ENCODE measurements at regions not wholly inside any gene's neighbourhood (a gene's known extent, or its start where the extent isn't known, plus 50 kb on each side); places are given as distances from the start of the nearest gene placed in this dataset.

GRCh38 chr3:86162521-86162920, 828.4 kb downstream of the VGLL3 start:
- DNase-seq, result no peak
- Mint-ChIP-seq H3K9me3 (peaks cover 0 to 29% (median 5%) of the 10 kb centered on the region in 5 donors), H3K4me3 (no peak overlapping the region), H3K4me1 (no peaks in the 10 kb centered on the region), H3K27ac (peak overlapping the region in 1 of 8 donors; percentile 80), H3K36me3 (peaks cover 0 to 2% (median 0%) of the 10 kb centered on the region in 3 donors), H3K27me3 (no peaks in the 10 kb centered on the region)
- ChIA-PET CTCF (no interaction called here), POLR2A (no interaction called here)
- no peaks in the 10 kb centered on the region for H3K36me3 ChIP-seq (ENCODE audit: insufficient read depth, low read length)
- H3K4me3 ChIP-seq (ENCODE audit: low read length), result no peak overlapping the region
- H3K9me3 ChIP-seq (ENCODE audit: low read length), result no peaks in the 10 kb centered on the region
- no peaks in the 10 kb centered on the region for H3K27me3 ChIP-seq (ENCODE audit: insufficient read depth, low read length, poor library complexity, severe bottlenecking)
- H3K27ac ChIP-seq (ENCODE audit: low read depth, low read length), result no peak overlapping the region
- H3K4me1 ChIP-seq (ENCODE audit: insufficient read depth, low read length), result no peaks in the 10 kb centered on the region

- Histone ChIP-seq H3K9me3 (ENCODE audit: low read length) (no peaks in the 10 kb centered on the region), H3K4me1 (ENCODE audit: insufficient read depth, low read length) (no peaks in the 10 kb centered on the region), H3K4me3 (ENCODE audit: low read length) (no peak overlapping the region), H3K36me3 (ENCODE audit: insufficient read depth, low read length) (no peaks in the 10 kb centered on the region), H3K27me3 (ENCODE audit: insufficient read depth, low read length, poor library complexity, severe bottlenecking) (no peaks in the 10 kb centered on the region), H3K27ac (ENCODE audit: low read depth, low read length) (no peak overlapping the region)
- no peak overlapping the region for H3K4me3 Mint-ChIP-seq
- POLR2A ChIA-PET, result no interaction called here
- H3K27ac Mint-ChIP-seq, result no peak overlapping the region
- CTCF ChIA-PET, result no interaction called here
- H3K27me3 Mint-ChIP-seq, result no peaks in the 10 kb centered on the region
- H3K4me1 Mint-ChIP-seq, result no peaks in the 10 kb centered on the region
- no peak for DNase-seq
- H3K9me3 Mint-ChIP-seq, result peaks cover 2 to 27% (median 5%) of the 10 kb centered on the region in 5 donors
- H3K36me3 Mint-ChIP-seq, result peaks cover 0 to 2% (median 0%) of the 10 kb centered on the region in 3 donors
These were observed 829.5 kb downstream of the VGLL3 start for GRCh38 chr3:86161493-86161892.

- no peaks in the 10 kb centered on the region for H3K36me3 ChIP-seq (ENCODE audit: insufficient read depth, low read length)
- H3K4me1 ChIP-seq (ENCODE audit: insufficient read depth, low read length), result no peaks in the 10 kb centered on the region
- H3K27ac ChIP-seq (ENCODE audit: low read depth, low read length), result no peak overlapping the region
- no peaks in the 10 kb centered on the region for H3K27me3 ChIP-seq (ENCODE audit: insufficient read depth, low read length, poor library complexity, severe bottlenecking)
- H3K9me3 ChIP-seq (ENCODE audit: low read length), result no peaks in the 10 kb centered on the region
- H3K9me3 Mint-ChIP-seq, result peaks cover 0 to 22% (median 4%) of the 10 kb centered on the region in 5 donors
- no peaks in the 10 kb centered on the region for H3K4me1 Mint-ChIP-seq
- CTCF ChIA-PET, result no interaction called here
- no peak overlapping the region for H3K4me3 ChIP-seq (ENCODE audit: low read length)
- no peak for DNase-seq
- no peak overlapping the region for H3K27ac Mint-ChIP-seq
- H3K4me3 Mint-ChIP-seq, result no peak overlapping the region
- H3K36me3 Mint-ChIP-seq, result no peaks in the 10 kb centered on the region
- POLR2A ChIA-PET, result no interaction called here
- peaks cover 0 to 1% of the 10 kb centered on the region in 2 donors for H3K27me3 Mint-ChIP-seq
These were observed 838.3 kb downstream of the VGLL3 start for GRCh38 chr3:86152620-86153019.

- H3K36me3 Mint-ChIP-seq, result no peaks in the 10 kb centered on the region
- no peaks in the 10 kb centered on the region for H3K27me3 ChIP-seq (ENCODE audit: insufficient read depth, low read length, poor library complexity, severe bottlenecking)
- ChIA-PET CTCF (no interaction called here), POLR2A (no interaction called here)
- no peaks in the 10 kb centered on the region for H3K9me3 ChIP-seq (ENCODE audit: low read length)
- no peak overlapping the region for H3K4me3 ChIP-seq (ENCODE audit: low read length)
- peaks cover 0 to 1% of the 10 kb centered on the region in 2 donors for H3K27me3 Mint-ChIP-seq
- no peak overlapping the region for H3K4me3 Mint-ChIP-seq
- H3K4me1 Mint-ChIP-seq, result no peaks in the 10 kb centered on the region
- no peaks in the 10 kb centered on the region for H3K36me3 ChIP-seq (ENCODE audit: insufficient read depth, low read length)
- H3K4me1 ChIP-seq (ENCODE audit: insufficient read depth, low read length), result no peaks in the 10 kb centered on the region
- H3K9me3 Mint-ChIP-seq, result peaks cover 6 to 30% (median 8%) of the 10 kb centered on the region in 5 donors
- H3K27ac ChIP-seq (ENCODE audit: low read depth, low read length), result no peak overlapping the region
- DNase-seq, result no peak
- H3K27ac Mint-ChIP-seq, result no peak overlapping the region
These were observed 841.9 kb downstream of the VGLL3 start for GRCh38 chr3:86149054-86149453.

- Histone ChIP-seq H3K36me3 (ENCODE audit: insufficient read depth, low read length) (no peaks in the 10 kb centered on the region), H3K9me3 (ENCODE audit: low read length) (no peaks in the 10 kb centered on the region), H3K27me3 (ENCODE audit: insufficient read depth, low read length, poor library complexity, severe bottlenecking) (no peaks in the 10 kb centered on the region), H3K4me3 (ENCODE audit: low read length) (no peak overlapping the region), H3K4me1 (ENCODE audit: insufficient read depth, low read length) (no peaks in the 10 kb centered on the region), H3K27ac (ENCODE audit: low read depth, low read length) (no peak overlapping the region)
- peaks cover 0 to 1% of the 10 kb centered on the region in 2 donors for H3K27me3 Mint-ChIP-seq
- no peaks in the 10 kb centered on the region for H3K36me3 Mint-ChIP-seq
- POLR2A ChIA-PET, result no interaction called here
- H3K4me1 Mint-ChIP-seq, result no peaks in the 10 kb centered on the region
- H3K4me3 Mint-ChIP-seq, result no peak overlapping the region
- no peak overlapping the region for H3K27ac Mint-ChIP-seq
- H3K9me3 Mint-ChIP-seq, result peaks cover 6 to 37% (median 8%) of the 10 kb centered on the region in 5 donors
- DNase-seq, result no peak
- CTCF ChIA-PET, result no interaction called here
These were observed 843.8 kb downstream of the VGLL3 start for GRCh38 chr3:86147119-86147518.

GRCh38 chr3:86126552-86126951, 864.4 kb downstream of the VGLL3 start:
- H3K27ac Mint-ChIP-seq, result no peak overlapping the region
- no peaks in the 10 kb centered on the region for H3K27me3 ChIP-seq (ENCODE audit: insufficient read depth, low read length, poor library complexity, severe bottlenecking)
- no peaks in the 10 kb centered on the region for H3K9me3 ChIP-seq (ENCODE audit: low read length)
- H3K36me3 ChIP-seq (ENCODE audit: insufficient read depth, low read length), result no peaks in the 10 kb centered on the region
- H3K9me3 Mint-ChIP-seq, result peaks cover 8 to 26% (median 9%) of the 10 kb centered on the region in 5 donors
- H3K4me1 ChIP-seq (ENCODE audit: insufficient read depth, low read length), result no peaks in the 10 kb centered on the region
- ChIA-PET CTCF (no interaction called here), POLR2A (no interaction called here)
- no peak for DNase-seq
- no peaks in the 10 kb centered on the region for H3K36me3 Mint-ChIP-seq
- no peaks in the 10 kb centered on the region for H3K27me3 Mint-ChIP-seq
- H3K4me1 Mint-ChIP-seq, result no peaks in the 10 kb centered on the region
- no peak overlapping the region for H3K4me3 ChIP-seq (ENCODE audit: low read length)
- no peak overlapping the region for H3K27ac ChIP-seq (ENCODE audit: low read depth, low read length)
- H3K4me3 Mint-ChIP-seq, result no peak overlapping the region
